HG03060 (cell line): ENCODE measurements at regions not wholly inside any gene's neighbourhood (a gene's known extent, or its start where the extent isn't known, plus 50 kb on each side); places are given as distances from the start of the nearest gene placed in this dataset.

ENCODE experiments used
- ATAC-seq: cut with Tn5 transposase; IDR thresholded peaks from one replicate; pipeline ENCODE4 v1.9.1; 2021; ENCODE audit warnings: low read depth, moderate number of reproducible peaks; ENCODE audit not compliant: unreplicated experiment

DNA sequence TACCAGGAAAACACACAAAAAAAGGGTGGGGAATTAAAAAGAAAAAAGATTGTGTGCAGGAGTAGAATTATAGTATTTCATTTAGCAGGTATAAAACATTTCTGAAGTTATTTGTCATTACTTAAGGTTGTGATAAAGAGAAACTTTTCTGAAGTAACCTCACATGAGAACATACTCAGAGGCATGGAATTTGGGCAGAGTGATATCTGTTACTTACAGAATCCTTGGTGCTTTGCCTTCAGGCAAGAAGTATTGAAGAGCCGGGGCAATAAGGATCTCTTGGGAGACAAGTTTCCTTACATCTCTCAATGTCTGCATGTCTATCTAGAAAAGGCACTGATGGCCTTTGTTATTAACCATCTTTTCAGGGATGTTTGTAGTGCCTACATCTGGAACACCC is 179.7 kb upstream of the ROBO1 start:
- ATAC-seq, result no peak

DNA sequence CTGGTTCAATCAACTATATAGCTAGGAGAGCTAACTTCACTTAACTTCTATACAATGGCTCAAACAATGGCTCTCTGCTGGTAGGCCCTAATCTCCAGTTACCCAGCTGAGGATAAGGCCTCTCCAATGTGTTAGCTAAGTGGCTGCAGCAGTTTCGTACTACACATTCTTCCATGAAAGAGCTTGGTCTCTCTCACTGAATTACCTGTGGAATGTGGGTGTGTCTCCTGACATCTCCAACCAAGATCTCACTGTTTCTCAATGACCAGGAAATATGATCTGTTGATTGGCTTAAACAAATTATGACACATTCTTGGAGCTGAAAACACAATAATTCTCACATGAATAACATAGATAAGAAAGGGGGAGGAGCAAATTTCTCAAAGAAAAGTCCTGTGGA is 169.8 kb upstream of the ROBO1 start:
- ATAC-seq, result no peak

DNA sequence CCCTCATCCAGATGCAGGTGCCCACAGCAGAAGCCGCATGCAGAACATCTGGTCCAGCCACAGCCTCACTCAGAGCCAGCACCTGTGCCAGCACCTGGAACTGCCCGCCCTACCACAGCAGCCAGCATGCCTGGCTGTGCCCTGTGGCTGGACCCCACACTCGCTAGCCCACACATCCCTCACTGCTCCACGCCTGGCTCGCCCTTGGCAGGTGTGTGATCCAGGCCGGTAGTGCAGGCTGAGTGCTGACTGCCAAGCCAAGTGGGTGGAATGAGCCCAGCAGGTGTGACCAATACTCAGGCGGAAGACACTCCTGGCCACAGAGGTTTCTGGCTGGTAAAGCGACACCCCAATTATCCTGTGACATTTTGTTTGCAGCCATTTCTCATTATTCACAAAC is 162.4 kb upstream of the ROBO1 start:
- ATAC-seq, result no peak

DNA sequence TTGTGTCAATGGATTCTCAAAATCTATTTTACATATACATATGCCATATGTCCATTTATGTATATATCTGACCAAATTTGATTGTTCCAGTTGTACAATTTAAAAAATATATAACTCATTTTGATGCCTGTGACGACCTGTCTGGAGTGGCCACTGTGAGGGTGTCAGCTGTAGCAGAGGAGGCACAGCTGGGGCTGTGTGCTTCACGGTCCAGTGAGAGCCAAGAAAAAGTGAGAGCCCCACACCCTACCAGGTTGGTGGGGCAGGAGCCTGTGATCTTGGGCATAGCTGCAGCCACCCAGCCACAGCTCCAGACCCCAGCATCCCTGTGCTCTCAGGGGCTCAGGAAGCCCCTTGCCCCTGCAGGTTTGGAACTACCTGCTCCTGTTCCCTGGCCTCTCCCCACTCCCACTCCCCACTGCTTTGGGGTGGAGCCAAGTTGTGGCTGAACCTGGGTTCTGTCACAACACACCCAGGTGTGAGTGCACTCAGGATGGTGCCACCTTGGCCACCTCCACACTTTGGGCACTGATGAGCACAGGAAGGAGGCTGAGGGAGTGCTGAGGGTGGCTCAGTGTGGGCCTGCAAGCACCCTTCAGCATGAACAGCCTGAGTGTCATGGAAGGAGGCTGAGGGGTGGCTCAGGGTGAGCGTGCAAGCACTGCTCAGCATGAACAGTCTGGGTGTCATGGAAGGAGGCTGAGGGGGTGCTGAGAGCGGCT is 161.1 kb upstream of the ROBO1 start:
- no peak for ATAC-seq

DNA sequence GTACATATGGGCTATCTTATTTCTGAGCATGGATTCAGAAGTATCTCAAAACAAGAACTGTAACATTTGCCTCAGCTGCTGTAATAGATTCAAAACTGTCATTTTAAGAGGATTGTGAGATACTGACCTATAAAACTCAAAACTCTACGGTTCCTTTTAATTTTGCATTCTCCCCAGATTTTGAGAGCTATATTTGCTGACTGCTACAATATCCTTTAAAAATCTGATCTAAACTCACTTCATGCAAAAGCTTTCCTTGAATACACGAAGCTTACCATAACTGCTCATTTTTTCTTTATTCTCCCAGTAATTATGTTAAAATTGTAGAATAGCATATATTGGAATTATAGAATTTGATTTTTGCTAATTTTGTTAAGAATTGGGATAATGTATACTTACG is 158.7 kb upstream of the ROBO1 start:
- ATAC-seq, result no peak

DNA sequence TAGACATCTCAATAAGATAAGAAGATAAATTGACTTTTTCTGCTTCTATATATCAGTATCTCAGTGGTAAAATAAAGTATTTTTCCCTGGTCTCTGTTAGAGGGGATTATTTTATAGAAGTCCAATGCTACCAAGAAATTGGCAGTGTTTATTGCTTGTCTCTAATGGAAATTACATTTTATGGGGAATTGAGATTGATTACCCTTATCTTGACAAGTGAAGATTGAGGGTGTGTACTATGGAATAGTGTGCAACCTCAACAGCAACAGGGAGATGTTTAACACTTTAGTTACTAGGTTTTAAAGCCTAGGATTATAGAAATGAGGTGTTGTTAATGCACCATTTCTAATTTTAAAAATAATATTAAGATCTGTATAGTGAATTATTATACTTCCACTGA is 154.8 kb upstream of the ROBO1 start:
- no peak for ATAC-seq

DNA sequence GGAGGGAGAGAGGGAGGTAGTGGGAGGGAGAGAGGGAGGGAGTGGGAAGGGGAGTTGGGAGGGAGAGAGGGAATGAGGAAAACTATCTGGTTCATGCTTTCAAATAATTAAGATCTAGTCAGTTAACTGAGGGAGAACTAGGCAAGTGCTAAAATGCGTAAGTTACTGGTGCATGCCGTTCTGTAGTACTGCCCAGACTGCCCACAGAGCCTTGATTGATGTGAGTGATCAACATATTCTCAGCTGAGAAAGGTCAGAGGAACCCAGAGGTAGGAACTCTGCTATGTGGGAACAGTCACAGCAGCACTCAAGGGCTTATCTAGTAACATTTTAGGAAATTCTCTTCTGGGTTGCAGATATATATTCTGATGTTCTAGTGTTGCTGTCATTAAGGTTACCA is 149.8 kb upstream of the ROBO1 start:
- no peak for ATAC-seq

DNA sequence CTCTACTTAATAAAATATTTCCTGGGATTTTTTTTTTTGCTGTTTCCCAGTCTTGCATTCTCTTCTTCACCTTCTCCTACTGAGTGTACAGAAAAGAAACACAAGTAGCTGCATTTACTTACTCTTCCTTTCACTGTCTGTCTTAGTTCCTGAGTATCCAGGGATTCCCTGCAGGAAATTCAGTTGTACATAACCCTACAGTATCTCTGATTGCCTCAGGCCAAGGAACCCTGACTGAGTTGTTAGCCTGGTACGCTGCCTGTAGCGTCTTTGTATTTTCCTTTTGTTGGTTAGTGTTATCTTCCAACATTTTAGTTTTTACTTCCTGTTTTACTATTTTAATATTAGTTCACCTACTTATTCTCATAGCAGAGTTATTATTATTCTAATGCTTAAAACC is 142.5 kb upstream of the ROBO1 start:
- ATAC-seq, result no peak

DNA sequence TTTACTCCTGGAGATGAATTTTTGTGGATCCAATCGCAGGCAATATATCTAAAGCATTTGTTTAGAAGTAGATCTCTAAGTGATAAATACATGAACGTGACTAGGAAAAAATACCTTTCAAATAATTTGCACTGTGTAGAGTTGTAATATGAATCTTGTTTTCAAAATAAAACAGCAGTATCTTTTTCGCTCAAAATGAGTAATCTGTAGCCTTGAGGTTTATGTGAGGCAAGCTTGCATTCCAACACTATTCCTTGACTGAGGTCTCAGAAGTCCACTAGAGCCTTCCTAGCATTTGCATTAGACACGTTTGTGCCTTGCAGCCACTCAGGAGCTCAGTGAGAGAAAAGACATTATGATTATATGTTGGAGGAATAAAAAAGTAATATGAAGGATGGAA is 138.3 kb upstream of the ROBO1 start:
- ATAC-seq, result no peak

DNA sequence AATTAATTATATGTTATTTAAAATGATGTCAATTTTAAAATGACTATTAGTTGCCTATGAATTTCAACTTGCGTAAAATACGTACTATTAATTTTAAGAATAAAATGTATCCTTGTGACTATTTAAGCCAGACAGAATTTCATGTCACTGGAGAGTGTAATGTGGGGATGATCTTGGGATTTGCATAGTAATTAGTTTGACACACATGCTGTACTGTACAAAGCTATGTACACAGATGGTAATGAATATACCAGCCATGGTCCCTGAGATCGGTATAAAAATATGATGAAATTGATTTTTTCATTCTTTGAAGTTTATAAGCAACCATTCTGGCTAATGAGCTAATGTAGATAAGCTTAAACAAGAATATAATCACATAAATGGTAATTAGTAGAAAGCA is 134.4 kb upstream of the ROBO1 start:
- ATAC-seq, result no peak

DNA sequence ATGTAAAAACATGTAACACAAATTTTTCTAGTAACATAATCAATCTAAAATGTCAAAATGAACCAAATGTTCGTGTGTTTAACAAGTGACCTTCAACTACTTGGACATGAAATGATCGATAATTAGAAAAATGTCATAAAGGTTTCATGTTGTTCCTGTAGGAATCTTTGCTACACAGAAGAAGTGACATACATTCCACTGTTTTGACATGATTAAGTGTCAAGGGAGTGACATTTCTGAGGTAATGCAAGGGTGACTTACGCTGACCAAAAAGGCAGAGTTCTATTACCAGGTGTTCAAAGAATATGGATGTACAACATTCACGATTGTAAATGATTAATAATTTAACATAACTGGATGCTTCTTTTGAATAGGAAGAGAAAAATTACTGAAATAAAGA is 131.1 kb upstream of the ROBO1 start:
- ATAC-seq, result no peak

DNA sequence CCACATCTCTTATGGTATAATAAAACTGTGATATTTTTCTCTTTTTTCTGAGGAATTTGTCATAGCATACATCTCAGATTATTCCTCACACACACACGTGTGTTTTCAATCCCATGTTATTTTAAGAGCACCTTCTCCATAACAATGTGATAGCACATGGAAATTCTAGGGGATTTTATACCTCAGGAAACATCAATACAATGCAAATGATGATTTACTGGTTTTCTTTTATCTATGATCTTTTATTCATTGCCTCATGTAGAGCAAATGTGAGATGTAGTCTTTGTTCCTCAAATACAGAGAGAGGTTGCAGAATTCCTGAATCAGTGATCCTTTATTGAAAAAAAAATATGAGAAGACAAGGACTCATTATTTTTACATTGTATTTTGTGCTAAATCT is 128.3 kb upstream of the ROBO1 start:
- no peak for ATAC-seq

DNA sequence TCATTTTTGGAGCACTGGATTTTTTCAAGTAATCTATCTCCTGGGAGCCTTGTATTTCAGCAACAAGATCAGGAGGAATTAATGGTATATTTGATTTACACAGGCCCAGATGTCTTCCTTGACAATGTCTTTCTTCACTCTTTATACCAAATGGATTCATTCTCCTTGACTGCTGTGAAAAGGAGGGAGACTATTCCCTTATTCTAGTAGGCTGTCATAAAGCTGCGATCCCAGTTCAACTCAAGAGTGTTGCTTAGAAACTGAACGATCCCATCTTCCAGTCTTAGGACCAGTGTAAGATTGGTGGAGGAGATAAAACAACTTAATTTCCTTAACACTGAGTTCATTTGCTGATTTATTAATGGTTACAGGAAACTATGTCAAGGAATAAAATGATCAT is 119.4 kb upstream of the ROBO1 start:
- ATAC-seq, result no peak

DNA sequence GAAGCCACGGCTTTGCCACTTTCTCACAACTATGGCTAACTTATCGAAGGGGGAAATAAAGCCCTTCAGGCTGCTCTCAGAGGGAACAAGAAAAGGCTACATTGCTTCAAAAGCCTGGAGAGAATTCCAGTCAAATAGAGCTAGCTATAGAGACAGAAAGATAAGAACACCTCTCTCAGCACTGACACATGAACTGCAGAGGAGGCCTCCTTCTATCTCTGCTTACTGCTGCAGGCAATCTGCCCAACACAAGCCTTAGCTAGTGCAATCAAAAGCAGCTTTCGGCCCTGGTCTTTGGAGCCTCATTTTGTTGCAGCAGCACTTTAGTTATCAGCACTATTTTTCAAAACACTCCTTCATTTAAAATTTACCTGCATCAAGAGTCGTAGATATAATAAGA is 118.4 kb upstream of the ROBO1 start:
- ATAC-seq, result no peak

DNA sequence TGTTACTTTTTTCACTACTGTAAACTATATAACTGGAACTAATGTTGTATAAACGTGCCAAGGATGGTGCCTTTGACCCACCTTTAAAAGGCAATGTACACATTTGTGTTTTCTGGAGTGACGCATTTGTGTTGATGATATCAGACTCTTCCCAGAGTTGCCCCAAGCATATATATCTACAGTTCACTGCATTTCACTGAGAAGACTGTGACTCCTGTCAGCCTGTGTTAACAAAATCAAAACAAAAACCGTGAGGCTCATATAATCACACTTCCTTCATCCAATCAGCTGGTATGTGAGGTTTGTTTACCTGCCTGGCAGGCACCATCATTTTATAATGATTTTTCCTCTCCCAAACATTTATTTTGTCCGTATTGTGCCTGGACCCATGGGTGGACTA is 117.6 kb upstream of the ROBO1 start:
- ATAC-seq, result no peak

DNA sequence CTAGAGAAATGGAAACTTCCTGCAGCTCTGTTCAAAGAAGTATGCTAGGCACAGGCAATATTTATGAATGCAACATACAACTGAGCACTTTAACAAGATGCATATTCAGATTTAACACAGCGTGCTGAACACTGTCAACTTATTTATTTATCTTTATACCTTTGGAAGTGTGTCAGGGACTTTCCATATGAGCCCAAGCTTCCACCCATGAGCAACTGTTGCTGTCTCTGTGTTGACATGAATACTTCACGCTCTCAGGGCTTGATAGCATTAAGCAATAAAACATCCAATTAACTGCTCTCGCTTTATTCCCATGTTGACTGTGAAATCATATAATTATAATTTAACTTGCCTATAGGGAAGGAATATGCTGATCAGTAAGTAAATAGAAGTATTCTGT is 116.6 kb upstream of the ROBO1 start:
- no peak for ATAC-seq

DNA sequence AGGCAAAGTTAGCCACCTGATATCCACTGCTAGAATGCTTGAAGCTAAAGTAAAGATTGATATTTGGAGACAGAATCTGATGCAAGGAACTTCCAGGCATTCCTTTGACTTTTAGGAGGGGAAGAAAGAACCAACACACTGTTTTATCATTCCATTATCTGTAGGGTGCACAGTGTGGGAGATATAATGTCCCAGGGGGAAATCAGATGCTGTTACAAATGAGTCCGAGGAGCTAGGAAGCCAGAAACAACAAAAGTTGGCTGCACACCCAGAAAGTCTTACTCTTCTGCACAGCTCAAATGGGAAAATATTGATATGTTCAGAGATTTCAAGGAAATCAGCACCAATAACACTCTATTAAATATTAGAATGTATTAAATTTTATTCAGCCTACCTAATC is 113.6 kb upstream of the ROBO1 start:
- ATAC-seq, result no peak

DNA sequence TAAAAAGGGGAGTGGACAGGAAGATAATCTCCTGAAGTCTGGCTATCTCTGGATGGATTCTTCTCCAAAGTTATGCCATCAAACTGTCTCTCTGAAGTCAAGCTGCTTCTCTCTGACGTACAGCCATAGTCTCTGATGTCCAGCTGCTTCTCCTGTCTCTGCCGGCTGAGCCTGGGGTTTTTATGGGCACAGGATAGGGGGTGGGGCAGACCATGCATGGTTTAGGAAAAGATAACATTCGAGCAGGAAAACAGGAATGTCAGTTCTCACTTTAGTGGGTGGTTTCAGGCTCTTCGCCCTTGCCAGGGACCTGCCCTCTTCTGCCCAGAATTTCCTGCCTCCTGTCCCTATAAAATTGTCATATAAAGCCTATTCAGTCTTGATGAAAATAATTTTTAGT is 110.9 kb upstream of the ROBO1 start:
- ATAC-seq, result no peak

DNA sequence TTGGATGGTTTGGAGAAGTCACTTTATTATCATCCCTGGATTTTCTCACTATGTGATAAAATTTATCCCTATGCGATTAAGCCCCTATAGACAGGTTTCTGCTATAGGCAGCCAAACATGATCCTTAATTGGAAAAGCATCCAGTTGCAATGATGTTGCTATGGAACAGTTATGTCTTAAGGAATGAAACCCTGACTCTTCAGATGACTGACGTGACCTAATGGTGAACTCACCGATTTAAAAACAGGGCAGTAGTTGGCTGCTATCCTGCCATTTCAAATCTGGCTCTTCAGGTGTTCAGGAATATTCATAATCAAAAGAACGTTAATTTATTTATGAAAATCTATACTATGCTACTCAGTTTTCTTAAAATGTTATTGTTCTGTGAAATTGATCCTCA is 106.8 kb upstream of the ROBO1 start:
- no peak for ATAC-seq

DNA sequence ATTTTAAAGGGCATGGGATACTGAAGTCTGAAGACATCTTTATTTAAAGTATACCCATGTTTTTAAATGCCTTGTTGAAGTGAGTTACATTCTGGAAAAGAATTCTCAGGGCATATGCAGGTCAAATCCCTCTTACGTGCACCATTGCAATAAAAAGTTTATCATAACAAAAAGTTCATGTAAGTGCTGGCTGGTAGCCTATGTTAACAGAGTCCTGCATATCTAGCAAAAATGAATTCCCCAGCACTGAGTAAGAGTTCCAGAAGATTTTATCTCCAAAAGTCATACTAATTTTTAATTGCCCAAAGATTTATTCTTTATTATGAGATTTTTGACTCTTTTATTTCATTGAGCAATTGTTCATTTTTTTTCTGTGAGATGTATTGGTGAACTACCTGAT is 104.7 kb upstream of the ROBO1 start:
- no peak for ATAC-seq

DNA sequence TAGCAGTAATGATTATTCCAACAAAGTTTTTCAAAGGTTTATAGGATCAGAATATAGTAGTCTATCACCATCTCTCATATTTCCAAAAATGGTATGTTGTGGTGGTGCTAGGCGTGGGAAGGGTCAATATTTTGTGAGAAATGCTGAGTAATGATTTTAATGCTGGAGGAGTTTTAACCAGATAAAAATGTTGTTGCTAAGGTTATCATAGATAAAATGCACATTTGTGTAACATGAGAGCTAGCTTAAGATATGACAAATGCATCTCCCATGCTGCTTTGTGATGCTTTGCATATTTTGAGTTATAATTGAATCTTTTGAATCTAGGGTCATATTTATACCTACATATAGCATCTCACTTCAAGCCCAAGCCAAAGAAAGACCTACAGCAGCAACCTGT is 103.9 kb upstream of the ROBO1 start:
- no peak for ATAC-seq

DNA sequence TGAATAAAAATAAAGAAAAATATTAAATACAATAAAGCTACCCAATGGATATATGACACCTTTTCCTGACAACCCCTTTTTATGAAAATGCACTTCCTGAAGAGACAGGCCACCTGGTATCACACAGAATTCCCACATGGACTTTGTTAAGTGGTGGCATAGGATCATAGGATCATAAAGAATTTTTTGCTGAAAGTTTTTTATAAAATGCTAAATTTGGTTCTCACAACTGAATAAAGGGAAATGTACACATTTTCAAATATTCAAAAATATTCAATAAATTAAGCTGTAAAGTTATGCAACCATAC is 102.5 kb upstream of the ROBO1 start:
- no peak for ATAC-seq
